Kidney (tissue), 13 donors: ENCODE measurements at regions not wholly inside any gene's neighbourhood (a gene's known extent, or its start where the extent isn't known, plus 50 kb on each side); places are given as distances from the start of the nearest gene placed in this dataset.
A peak's percentile ranks its signal among the peaks of the same experiment; 100 is the strongest.

Experiments
- DNase-seq, 5 donors: peaks; one replicate each; pipeline ENCODE4 v3.0.0-alpha.2; 2013 to 2020
- FAIRE-seq: peaks from 2 replicates; lab custom pipeline; 2012; peaks lifted over from hg19 to GRCh38; lab: Jason Lieb, UNC
- H3K27ac ChIP-seq, 2 donors: one replicate each; pipeline ENCODE4 v1.7.0; 2013; ENCODE audit warnings: low read depth in 2 of 2, low read length in 2 of 2, inconsistent platforms in 1 of 2
- H3K27me3 ChIP-seq: one replicate; pipeline ENCODE4 v1.7.1; 2013; ENCODE audit warnings: low read length, inconsistent platforms; ENCODE audit not compliant: control insufficient read depth, insufficient read depth
- H3K36me3 ChIP-seq, 3 donors: one replicate each; pipeline versions ENCODE4 v1.7.0 to v1.7.1; 2013; ENCODE audit warnings: low read length in 3 of 3, control low read depth in 1 of 3, inconsistent platforms in 1 of 3; ENCODE audit not compliant: insufficient read depth in 3 of 3, control insufficient read depth in 2 of 3
- H3K4me1 ChIP-seq, 3 donors: one replicate each; pipeline versions ENCODE4 v1.7.0 to v1.7.1; 2013; ENCODE audit warnings: low read length in 3 of 3, inconsistent platforms in 1 of 3, low read depth in 1 of 3; ENCODE audit not compliant: control insufficient read depth in 2 of 3, insufficient read depth in 2 of 3
- H3K4me3 ChIP-seq, 3 donors: one replicate each; pipeline versions ENCODE4 v1.7.0 to v1.8.1; 2013; ENCODE audit warnings: low read length in 3 of 3, control low read depth in 1 of 3, inconsistent platforms in 1 of 3
- H3K9ac ChIP-seq, 3 donors: one replicate each; pipeline versions ENCODE4 v1.7.0 to v1.7.1; 2013; ENCODE audit warnings: low read length in 3 of 3, control low read depth in 1 of 3, inconsistent platforms in 1 of 3
- H3K9me3 ChIP-seq, 3 donors: one replicate each; pipeline versions ENCODE4 v1.7.0 to v1.7.1; 2013; ENCODE audit warnings: low read length in 3 of 3, control low read depth in 1 of 3, inconsistent platforms in 1 of 3; ENCODE audit not compliant: control insufficient read depth in 2 of 3, insufficient read depth in 1 of 3
- CTCF ChIP-seq: IDR thresholded peaks from 3 replicates; pipeline ENCODE4 v1.5.1; 2012; ENCODE audit warnings: mild to moderate bottlenecking, moderate library complexity, borderline replicate concordance; ENCODE audit not compliant: insufficient read depth; ENCODE audit errors: extremely low read depth
- intact Hi-C: fragments of 100-400 bp; cut with DNase I; formaldehyde crosslinking; loops from one replicate; pipeline ENCODE4 v1.11.1; 2022
- donor health status: control.
- donor health status: control.
- donor health status: control.
- donor health status: control.
- donor health status: control.
- donor health status: DM: yes; HTN: yes; CAD: no.
- donor health status: Normal renal cell carcinoma (clear cell type).

DNA sequence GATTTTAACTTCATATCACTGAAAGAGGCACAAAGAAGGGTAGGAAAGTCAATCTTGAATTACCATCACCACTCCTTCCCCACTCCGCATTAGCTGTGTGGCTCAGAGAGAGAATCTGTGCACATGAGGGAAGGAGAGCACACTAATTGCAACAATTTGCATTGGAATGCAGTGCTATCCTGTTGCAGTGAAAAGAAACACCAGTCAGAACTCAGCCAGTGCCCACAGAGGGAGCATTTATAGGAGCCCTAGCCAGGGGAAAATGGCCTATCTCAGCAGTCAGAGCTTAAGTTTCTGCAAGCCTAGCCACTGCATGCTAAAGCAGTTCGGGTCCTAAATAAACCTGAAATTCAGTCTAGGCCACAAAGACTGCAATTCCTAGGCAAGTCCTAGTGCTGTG is 159.4 kb upstream of the AR start:
- intact Hi-C loops: no loop called here
- H3K9ac ChIP-seq: no peak overlapping the region
- H3K36me3 ChIP-seq: no peaks in the 10 kb centered on the region
- DNase-seq (no peak), FAIRE-seq (no peak)
- H3K9me3 ChIP-seq: no peaks in the 10 kb centered on the region
- no peaks in the 10 kb centered on the region for H3K27me3 ChIP-seq
- no peak overlapping the region for H3K27ac ChIP-seq
- H3K4me1 ChIP-seq: no peaks in the 10 kb centered on the region
- no peak for TF ChIP-seq CTCF
- no peak overlapping the region for H3K4me3 ChIP-seq

DNA sequence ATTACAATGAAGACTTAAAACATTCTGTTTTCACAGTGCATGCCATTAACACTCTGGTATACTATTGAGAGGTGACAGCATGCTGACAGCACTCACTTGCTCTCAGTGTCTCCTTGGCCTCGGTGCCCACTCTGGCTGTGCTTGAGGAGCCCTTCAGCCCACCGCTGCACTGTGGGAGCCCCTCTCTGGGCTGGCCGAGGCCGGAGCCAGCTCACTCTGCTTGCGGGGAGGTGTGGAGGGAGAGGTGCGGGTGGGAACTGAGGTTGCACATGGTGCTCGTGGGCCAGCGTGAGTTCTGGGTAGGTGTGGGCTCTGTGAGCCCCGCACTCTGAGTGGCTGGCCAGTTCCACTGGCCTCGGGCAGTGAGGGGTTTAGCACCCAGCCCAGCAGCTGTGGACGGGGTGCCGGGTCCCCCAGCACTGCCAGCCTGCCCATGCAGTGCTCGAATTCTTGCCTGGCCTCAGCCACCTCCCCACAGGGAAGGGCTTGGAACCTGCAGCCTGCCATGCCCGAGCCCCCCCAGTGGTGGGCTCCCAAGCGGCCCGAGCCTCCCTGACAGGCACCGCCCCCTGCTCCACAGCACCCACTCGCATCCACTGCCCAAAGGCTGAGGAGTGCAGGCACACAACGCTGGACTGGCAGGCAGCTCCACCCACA is 135.3 kb upstream of the AR start:
- Histone ChIP-seq H3K9me3 (no peaks in the 10 kb centered on the region), H3K4me3 (no peak overlapping the region), H3K27ac (no peak overlapping the region), H3K36me3 (no peaks in the 10 kb centered on the region), H3K9ac (no peak overlapping the region), H3K4me1 (no peaks in the 10 kb centered on the region), H3K27me3 (no peaks in the 10 kb centered on the region)
- FAIRE-seq (no peak), DNase-seq (peak in 1 of 5 donors; percentile 64)
- TF ChIP-seq CTCF: no peak
- intact Hi-C loops: no loop called here

DNA sequence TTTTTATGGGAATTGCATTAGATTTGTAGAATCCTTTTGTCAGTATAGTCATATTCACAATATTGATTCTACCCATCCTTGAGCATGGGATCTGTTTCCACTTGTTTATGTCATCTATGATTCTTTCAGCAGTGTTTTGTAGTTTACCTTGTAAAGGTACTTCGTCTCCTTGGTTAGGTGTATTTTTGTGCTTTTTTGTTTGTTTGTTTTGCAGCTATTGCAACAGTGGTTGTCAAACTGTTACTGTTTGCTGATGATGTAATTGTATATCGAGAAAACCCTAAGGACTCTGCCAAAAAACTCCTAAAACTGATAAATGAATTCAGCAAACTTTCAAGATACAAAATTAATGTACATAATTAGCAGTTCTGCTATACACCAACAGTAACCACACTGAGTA is 127.9 kb upstream of the AR start:
- H3K9me3 ChIP-seq: no peaks in the 10 kb centered on the region
- no peaks in the 10 kb centered on the region for H3K27me3 ChIP-seq
- TF ChIP-seq CTCF: no peak
- FAIRE-seq (no peak), DNase-seq (no peak)
- H3K27ac ChIP-seq: no peak overlapping the region
- intact Hi-C loops: no loop called here
- no peaks in the 10 kb centered on the region for H3K4me1 ChIP-seq
- H3K4me3 ChIP-seq: no peak overlapping the region
- H3K36me3 ChIP-seq: no peaks in the 10 kb centered on the region
- H3K9ac ChIP-seq: no peak overlapping the region

GRCh38 chrX:67426946-67427345 is 116.9 kb upstream of the AR start:
- Histone ChIP-seq H3K9me3 (no peaks in the 10 kb centered on the region), H3K27me3 (no peaks in the 10 kb centered on the region), H3K27ac (no peak overlapping the region), H3K9ac (no peak overlapping the region), H3K36me3 (no peaks in the 10 kb centered on the region), H3K4me1 (no peaks in the 10 kb centered on the region), H3K4me3 (no peak overlapping the region)
- DNase-seq: no peak
- FAIRE-seq: no peak
- intact Hi-C loops: no loop called here
- TF ChIP-seq CTCF: no peak
